CD4-positive, CD25-positive, alpha-beta regulatory T cell (primary cell): ENCODE measurements at regions not wholly inside any gene's neighbourhood (a gene's known extent, or its start where the extent isn't known, plus 50 kb on each side); places are given as distances from the start of the nearest gene placed in this dataset.

Source experiments
- ATAC-seq, 2 donors: fragments of 150-1000 bp; cut with Tn5 transposase; one replicate each; pipeline ENCODE4 v1.10.0; 2021; ENCODE audit warnings: low read depth in 2 of 2, moderate number of reproducible peaks in 2 of 2, moderate library complexity in 1 of 2
- DNase-seq, 3 donors: peaks; one replicate each; pipeline versions ENCODE4 v3.0.0 to v3.0.0-alpha.2; 2012 to 2022; ENCODE audit warnings: mixed read lengths in 1 of 3
- H3K27ac ChIP-seq: one replicate; pipeline ENCODE4 v1.7.0; 2013; ENCODE audit warnings: mild to moderate bottlenecking, low read length; ENCODE audit not compliant: insufficient read depth, poor library complexity, severe bottlenecking
- H3K27me3 ChIP-seq: one replicate; pipeline ENCODE4 v1.7.0; 2013; ENCODE audit warnings: low read length; ENCODE audit not compliant: control insufficient read depth, insufficient read depth
- H3K36me3 ChIP-seq: one replicate; pipeline ENCODE4 v1.7.0; 2013; ENCODE audit warnings: mild to moderate bottlenecking, low read length, moderate library complexity; ENCODE audit not compliant: control insufficient read depth, insufficient read depth
- H3K4me1 ChIP-seq: 2 replicates; pipeline ENCODE4 v1.7.0; 2013; ENCODE audit warnings: mild to moderate bottlenecking, low read length; ENCODE audit not compliant: insufficient read depth, control insufficient read depth, poor library complexity, severe bottlenecking
- H3K4me3 ChIP-seq: one replicate; pipeline ENCODE4 v1.7.0; 2013; ENCODE audit warnings: low read depth, mild to moderate bottlenecking, low read length, moderate library complexity
- H3K9me3 ChIP-seq, 2 experiments: 1 replicate in 1 of 2; 2 replicates in 1 of 2; pipeline ENCODE4 v1.7.0; 2013; ENCODE audit warnings: low read length in 2 of 2, mild to moderate bottlenecking in 1 of 2, moderate library complexity in 1 of 2; ENCODE audit not compliant: control insufficient read depth in 2 of 2
- H3K27ac Mint-ChIP-seq, 3 donors: one replicate each; pipeline ENCODE4 v1.8.0; 2020 to 2022; ENCODE audit warnings: mild to moderate bottlenecking in 3 of 3, mixed read lengths in 3 of 3, moderate library complexity in 2 of 3
- H3K27me3 Mint-ChIP-seq: one replicate; pipeline ENCODE4 v1.8.0; 2022; ENCODE audit warnings: mild to moderate bottlenecking, mixed read lengths
- H3K36me3 Mint-ChIP-seq: one replicate; pipeline ENCODE4 v1.8.0; 2020; ENCODE audit warnings: mixed read lengths
- H3K4me1 Mint-ChIP-seq, 4 donors: one replicate each; pipeline ENCODE4 v1.8.0; 2020 to 2022; ENCODE audit warnings: mixed read lengths in 4 of 4, mild to moderate bottlenecking in 1 of 4
- H3K4me3 Mint-ChIP-seq, 4 donors: one replicate each; pipeline ENCODE4 v1.8.0; 2020 to 2022; ENCODE audit warnings: mild to moderate bottlenecking in 4 of 4, mixed read lengths in 4 of 4, moderate library complexity in 3 of 4
- H3K9me3 Mint-ChIP-seq, 7 donors: one replicate each; pipeline ENCODE4 v1.8.0; 2020 to 2022; ENCODE audit warnings: mixed read lengths in 7 of 7, mild to moderate bottlenecking in 3 of 7, moderate library complexity in 2 of 7

GRCh38 chr17:53919356-53919755 is 96.6 kb downstream of the KIF2B start:
- no peak overlapping the region for H3K27ac Mint-ChIP-seq
- no peak overlapping the region for H3K4me3 ChIP-seq
- H3K36me3 Mint-ChIP-seq = no peaks in the 10 kb centered on the region
- no peaks in the 10 kb centered on the region for H3K27me3 Mint-ChIP-seq
- H3K27ac ChIP-seq = no peak overlapping the region
- no peaks in the 10 kb centered on the region for H3K4me1 ChIP-seq
- H3K27me3 ChIP-seq = no peaks in the 10 kb centered on the region
- H3K4me1 Mint-ChIP-seq = no peaks in the 10 kb centered on the region
- no peaks in the 10 kb centered on the region for H3K36me3 ChIP-seq
- ATAC-seq = no peak
- H3K9me3 Mint-ChIP-seq = peaks cover 0 to 15% (median 5%) of the 10 kb centered on the region in 7 donors
- no peak for DNase-seq
- H3K9me3 ChIP-seq = no peaks in the 10 kb centered on the region
- no peak overlapping the region for H3K4me3 Mint-ChIP-seq

- H3K27me3 ChIP-seq = no peaks in the 10 kb centered on the region
- H3K9me3 ChIP-seq = no peaks in the 10 kb centered on the region
- H3K36me3 Mint-ChIP-seq = no peaks in the 10 kb centered on the region
- H3K27me3 Mint-ChIP-seq = no peaks in the 10 kb centered on the region
- no peak overlapping the region for H3K4me3 Mint-ChIP-seq
- DNase-seq = no peak
- H3K36me3 ChIP-seq = no peaks in the 10 kb centered on the region
- no peak overlapping the region for H3K4me3 ChIP-seq
- ATAC-seq = no peak
- H3K4me1 Mint-ChIP-seq = no peaks in the 10 kb centered on the region
- peaks cover 0 to 20% (median 6%) of the 10 kb centered on the region in 7 donors for H3K9me3 Mint-ChIP-seq
- H3K4me1 ChIP-seq = no peaks in the 10 kb centered on the region
- no peak overlapping the region for H3K27ac Mint-ChIP-seq
- H3K27ac ChIP-seq = no peak overlapping the region
Observed at GRCh38 chr17:53924530-53925455, 102.1 kb downstream of the KIF2B start.

GRCh38 chr17:53932386-53932785 is 109.7 kb downstream of the KIF2B start:
- Histone ChIP-seq H3K4me1 (no peaks in the 10 kb centered on the region), H3K4me3 (no peak overlapping the region), H3K9me3 (no peaks in the 10 kb centered on the region), H3K27me3 (no peaks in the 10 kb centered on the region), H3K27ac (no peak overlapping the region), H3K36me3 (no peaks in the 10 kb centered on the region)
- Mint-ChIP-seq H3K4me1 (no peaks in the 10 kb centered on the region), H3K36me3 (no peaks in the 10 kb centered on the region), H3K4me3 (no peak overlapping the region), H3K27me3 (no peaks in the 10 kb centered on the region), H3K9me3 (peaks cover 4 to 13% (median 7%) of the 10 kb centered on the region in 7 donors), H3K27ac (no peak overlapping the region)
- no peak for DNase-seq
- no peak for ATAC-seq

- no peaks in the 10 kb centered on the region for H3K27me3 Mint-ChIP-seq
- no peak overlapping the region for H3K4me3 Mint-ChIP-seq
- DNase-seq = no peak
- ATAC-seq = no peak
- H3K4me1 Mint-ChIP-seq = no peaks in the 10 kb centered on the region
- H3K27me3 ChIP-seq = no peaks in the 10 kb centered on the region
- no peaks in the 10 kb centered on the region for H3K36me3 Mint-ChIP-seq
- H3K27ac ChIP-seq = no peak overlapping the region
- no peaks in the 10 kb centered on the region for H3K9me3 ChIP-seq
- no peaks in the 10 kb centered on the region for H3K4me1 ChIP-seq
- peaks cover 3 to 14% (median 7%) of the 10 kb centered on the region in 7 donors for H3K9me3 Mint-ChIP-seq
- no peak overlapping the region for H3K27ac Mint-ChIP-seq
- H3K36me3 ChIP-seq = no peaks in the 10 kb centered on the region
- H3K4me3 ChIP-seq = no peak overlapping the region
Observed at GRCh38 chr17:53934931-53935330, 112.2 kb downstream of the KIF2B start.

GRCh38 chr17:53941231-53941630 is 118.5 kb downstream of the KIF2B start:
- DNase-seq = no peak
- Histone ChIP-seq H3K4me1 (no peaks in the 10 kb centered on the region), H3K4me3 (no peak overlapping the region), H3K27ac (no peak overlapping the region), H3K27me3 (no peaks in the 10 kb centered on the region), H3K9me3 (no peaks in the 10 kb centered on the region), H3K36me3 (no peaks in the 10 kb centered on the region)
- no peaks in the 10 kb centered on the region for H3K27me3 Mint-ChIP-seq
- no peak overlapping the region for H3K27ac Mint-ChIP-seq
- peaks cover 0 to 11% (median 4%) of the 10 kb centered on the region in 7 donors for H3K9me3 Mint-ChIP-seq
- no peaks in the 10 kb centered on the region for H3K36me3 Mint-ChIP-seq
- no peaks in the 10 kb centered on the region for H3K4me1 Mint-ChIP-seq
- H3K4me3 Mint-ChIP-seq = no peak overlapping the region
- ATAC-seq = no peak

- Mint-ChIP-seq H3K36me3 (no peaks in the 10 kb centered on the region), H3K27me3 (no peaks in the 10 kb centered on the region), H3K4me3 (no peak overlapping the region), H3K4me1 (no peaks in the 10 kb centered on the region), H3K27ac (no peak overlapping the region), H3K9me3 (peaks cover 0 to 8% (median 3%) of the 10 kb centered on the region in 7 donors)
- no peaks in the 10 kb centered on the region for H3K27me3 ChIP-seq
- H3K27ac ChIP-seq = no peak overlapping the region
- H3K4me1 ChIP-seq = no peaks in the 10 kb centered on the region
- no peak overlapping the region for H3K4me3 ChIP-seq
- no peaks in the 10 kb centered on the region for H3K9me3 ChIP-seq
- ATAC-seq = no peak
- no peak for DNase-seq
- H3K36me3 ChIP-seq = no peaks in the 10 kb centered on the region
Observed at GRCh38 chr17:53942436-53942835, 119.7 kb downstream of the KIF2B start.

- H3K4me3 ChIP-seq = no peak overlapping the region
- ATAC-seq (no peak), DNase-seq (no peak)
- H3K4me3 Mint-ChIP-seq = no peak overlapping the region
- H3K36me3 ChIP-seq = no peaks in the 10 kb centered on the region
- H3K27ac Mint-ChIP-seq = no peak overlapping the region
- H3K4me1 Mint-ChIP-seq = no peaks in the 10 kb centered on the region
- no peaks in the 10 kb centered on the region for H3K27me3 Mint-ChIP-seq
- no peaks in the 10 kb centered on the region for H3K27me3 ChIP-seq
- H3K4me1 ChIP-seq = no peaks in the 10 kb centered on the region
- H3K27ac ChIP-seq = no peak overlapping the region
- no peaks in the 10 kb centered on the region for H3K9me3 ChIP-seq
- peaks cover 0 to 8% (median 3%) of the 10 kb centered on the region in 7 donors for H3K9me3 Mint-ChIP-seq
- H3K36me3 Mint-ChIP-seq = no peaks in the 10 kb centered on the region
Observed at GRCh38 chr17:53942898-53943297, 120.2 kb downstream of the KIF2B start.

GRCh38 chr17:53948323-53948722 is 125.6 kb downstream of the KIF2B start:
- H3K27ac ChIP-seq = no peak overlapping the region
- H3K9me3 Mint-ChIP-seq = peaks cover 0 to 23% (median 4%) of the 10 kb centered on the region in 7 donors
- H3K9me3 ChIP-seq = peaks cover 14 to 17% of the 10 kb centered on the region in 2 experiments
- H3K4me3 ChIP-seq = no peak overlapping the region
- no peaks in the 10 kb centered on the region for H3K4me1 Mint-ChIP-seq
- H3K27me3 ChIP-seq = no peaks in the 10 kb centered on the region
- DNase-seq = no peak
- no peak overlapping the region for H3K4me3 Mint-ChIP-seq
- H3K36me3 ChIP-seq = no peaks in the 10 kb centered on the region
- no peaks in the 10 kb centered on the region for H3K4me1 ChIP-seq
- H3K27ac Mint-ChIP-seq = no peak overlapping the region
- no peaks in the 10 kb centered on the region for H3K27me3 Mint-ChIP-seq
- no peak for ATAC-seq
- H3K36me3 Mint-ChIP-seq = no peaks in the 10 kb centered on the region
